ENCODE measurements at regions not wholly inside any gene's neighbourhood (a gene's known extent, or its start where the extent isn't known, plus 50 kb on each side); places are given as distances from the start of the nearest gene placed in this dataset.
A peak's percentile ranks its signal among the peaks of the same experiment; 100 is the strongest.
"Not testable (repeated sequence)": the region's sequence is repeated elsewhere in the genome, so short reads cannot be mapped to it uniquely, and the experiment has no call there.

DNA sequence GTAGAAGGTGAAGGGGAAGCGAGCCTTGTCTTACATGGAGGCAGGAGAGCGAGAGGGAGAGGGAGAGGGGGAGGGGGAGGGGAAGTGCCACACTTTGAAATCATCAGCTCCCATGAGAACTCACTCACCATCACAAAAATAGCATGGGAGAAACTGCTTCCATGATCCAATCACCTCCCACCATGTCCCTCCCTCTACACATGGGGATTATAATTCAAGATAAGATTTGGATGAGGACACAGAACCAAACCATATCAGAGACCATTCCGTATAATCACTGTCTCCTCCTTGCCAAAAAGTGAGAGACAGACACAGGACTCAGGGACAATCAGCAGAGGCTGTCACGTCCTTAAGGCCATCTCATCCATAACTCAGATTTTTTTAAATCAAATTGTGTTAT, 187.7 kb upstream of the TAS2R1 start:
- no peaks in the 10 kb centered on the region for H3K4me1 ChIP-seq (ENCODE audit: low read depth)
- no peaks in the 10 kb centered on the region for H3K9me3 ChIP-seq (ENCODE audit: low read depth)
- DNase-seq (ENCODE audit: low read depth in 1 of 2, low spot score in 1 of 2): no peak
- H3K27me3 ChIP-seq: no peaks in the 10 kb centered on the region
- H3K36me3 ChIP-seq: no peaks in the 10 kb centered on the region
- TF ChIP-seq, protein P1, sequence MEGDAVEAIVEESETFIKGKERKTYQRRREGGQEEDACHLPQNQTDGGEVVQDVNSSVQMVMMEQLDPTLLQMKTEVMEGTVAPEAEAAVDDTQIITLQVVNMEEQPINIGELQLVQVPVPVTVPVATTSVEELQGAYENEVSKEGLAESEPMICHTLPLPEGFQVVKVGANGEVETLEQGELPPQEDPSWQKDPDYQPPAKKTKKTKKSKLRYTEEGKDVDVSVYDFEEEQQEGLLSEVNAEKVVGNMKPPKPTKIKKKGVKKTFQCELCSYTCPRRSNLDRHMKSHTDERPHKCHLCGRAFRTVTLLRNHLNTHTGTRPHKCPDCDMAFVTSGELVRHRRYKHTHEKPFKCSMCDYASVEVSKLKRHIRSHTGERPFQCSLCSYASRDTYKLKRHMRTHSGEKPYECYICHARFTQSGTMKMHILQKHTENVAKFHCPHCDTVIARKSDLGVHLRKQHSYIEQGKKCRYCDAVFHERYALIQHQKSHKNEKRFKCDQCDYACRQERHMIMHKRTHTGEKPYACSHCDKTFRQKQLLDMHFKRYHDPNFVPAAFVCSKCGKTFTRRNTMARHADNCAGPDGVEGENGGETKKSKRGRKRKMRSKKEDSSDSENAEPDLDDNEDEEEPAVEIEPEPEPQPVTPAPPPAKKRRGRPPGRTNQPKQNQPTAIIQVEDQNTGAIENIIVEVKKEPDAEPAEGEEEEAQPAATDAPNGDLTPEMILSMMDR (IDR thresholded peaks at IDR 0.05; ENCODE audit: low read depth, low read length): no peak
- no peak overlapping the region for H3K4me3 ChIP-seq
- no peak overlapping the region for H3K27ac ChIP-seq

DNA sequence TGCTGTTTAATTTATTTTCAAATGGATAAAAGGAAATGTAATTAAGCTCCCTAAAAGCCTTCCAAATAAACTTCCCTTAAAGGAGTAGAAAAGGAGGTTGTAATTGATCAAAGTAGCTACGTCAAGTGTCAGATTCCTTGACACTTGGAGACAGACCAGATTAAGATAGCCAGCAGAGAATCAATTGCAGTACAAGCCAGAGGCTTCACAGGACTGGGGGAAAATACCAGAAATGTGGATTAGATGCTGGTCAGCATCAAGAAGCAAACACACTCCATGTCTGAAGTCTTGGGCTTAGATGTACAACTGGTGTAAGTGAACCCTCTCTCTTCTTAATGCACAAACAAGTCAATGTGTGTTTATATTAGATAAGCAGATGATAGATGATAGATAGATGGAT, 184.9 kb upstream of the TAS2R1 start:
- Histone ChIP-seq H3K36me3 (no peaks in the 10 kb centered on the region), H3K4me3 (no peak overlapping the region), H3K27me3 (no peaks in the 10 kb centered on the region), H3K9me3 (ENCODE audit: low read depth) (no peaks in the 10 kb centered on the region), H3K4me1 (ENCODE audit: low read depth) (no peaks in the 10 kb centered on the region), H3K27ac (no peak overlapping the region)
- no peak for DNase-seq (ENCODE audit: low read depth in 1 of 2, low spot score in 1 of 2)
- TF ChIP-seq, protein P1 (IDR thresholded peaks at IDR 0.05; ENCODE audit: low read depth, low read length): no peak

DNA sequence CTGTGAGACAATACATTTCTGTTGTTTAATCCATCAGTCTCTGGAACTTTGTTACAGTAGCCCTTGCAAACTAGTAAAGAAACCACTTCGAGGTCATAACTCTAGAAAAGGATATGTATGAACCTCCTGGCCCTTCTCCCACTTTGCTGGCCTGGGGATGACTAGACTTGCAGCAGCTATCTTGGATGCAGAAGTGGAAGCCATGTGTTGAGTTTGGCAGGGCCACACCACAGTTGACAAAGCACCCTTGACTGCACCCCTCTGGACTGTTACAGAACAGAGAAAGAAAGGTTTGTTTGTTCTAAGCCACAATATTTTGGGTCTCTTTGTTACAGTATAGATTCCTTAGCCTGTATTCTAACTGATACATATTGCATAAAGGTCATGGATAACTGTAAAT, 183.2 kb upstream of the TAS2R1 start:
- Histone ChIP-seq H3K36me3 (no peaks in the 10 kb centered on the region), H3K27ac (no peak overlapping the region), H3K27me3 (no peaks in the 10 kb centered on the region), H3K9me3 (ENCODE audit: low read depth) (no peaks in the 10 kb centered on the region), H3K4me1 (ENCODE audit: low read depth) (no peaks in the 10 kb centered on the region), H3K4me3 (no peak overlapping the region)
- TF ChIP-seq, protein P1 (IDR thresholded peaks at IDR 0.05; ENCODE audit: low read depth, low read length): no peak
- DNase-seq (ENCODE audit: low read depth in 1 of 2, low spot score in 1 of 2): no peak

DNA sequence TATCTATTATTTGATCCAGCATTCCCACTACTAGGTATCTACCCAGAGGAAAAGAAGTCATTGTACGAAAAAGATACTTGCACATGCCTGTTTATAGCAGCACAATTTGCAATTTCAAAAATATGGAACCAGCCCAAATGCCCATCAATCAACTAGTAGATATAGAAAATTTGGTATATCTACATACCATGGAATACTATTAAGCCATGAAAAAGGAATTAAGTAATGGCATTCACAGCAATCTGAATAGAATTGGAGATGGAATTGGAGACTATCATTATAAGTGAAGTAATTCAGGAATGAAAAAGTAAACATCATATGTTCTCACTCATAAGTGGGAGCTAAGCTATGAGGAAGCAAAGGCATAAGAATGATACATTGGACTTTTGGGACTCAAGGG, 177.2 kb upstream of the TAS2R1 start:
- not testable (repeated sequence) for H3K27ac ChIP-seq; H3K4me3 ChIP-seq; H3K9me3 ChIP-seq (ENCODE audit: low read depth); H3K4me1 ChIP-seq (ENCODE audit: low read depth); DNase-seq (ENCODE audit: low read depth in 1 of 2, low spot score in 1 of 2); H3K27me3 ChIP-seq; H3K36me3 ChIP-seq

DNA sequence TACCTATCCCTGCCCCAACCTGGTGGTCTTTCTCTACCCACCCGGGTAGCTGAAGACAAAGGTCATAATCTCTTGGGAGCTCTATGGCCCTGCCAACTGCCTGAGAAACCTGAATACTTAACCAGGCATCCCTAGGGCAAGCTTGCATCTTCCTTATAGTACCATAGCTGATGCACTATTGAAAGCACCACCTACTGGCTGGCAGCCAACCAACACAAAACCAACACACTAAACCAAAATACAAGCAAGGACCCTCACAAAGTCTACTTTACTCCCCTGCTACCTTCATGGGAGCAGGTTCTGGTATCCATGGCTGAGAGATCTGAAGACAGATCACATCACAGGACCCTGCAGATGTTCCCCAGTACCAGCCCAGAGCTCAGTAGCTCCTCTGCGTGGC, 171.8 kb upstream of the TAS2R1 start:
- H3K36me3 ChIP-seq: no peaks in the 10 kb centered on the region
- no peak for DNase-seq (ENCODE audit: low read depth in 1 of 2, low spot score in 1 of 2)
- TF ChIP-seq, protein P1 (IDR thresholded peaks at IDR 0.05; ENCODE audit: low read depth, low read length): no peak
- no peaks in the 10 kb centered on the region for H3K27me3 ChIP-seq
- no peaks in the 10 kb centered on the region for H3K4me1 ChIP-seq (ENCODE audit: low read depth)
- no peaks in the 10 kb centered on the region for H3K9me3 ChIP-seq (ENCODE audit: low read depth)
- H3K4me3 ChIP-seq: no peak overlapping the region
- no peak overlapping the region for H3K27ac ChIP-seq

DNA sequence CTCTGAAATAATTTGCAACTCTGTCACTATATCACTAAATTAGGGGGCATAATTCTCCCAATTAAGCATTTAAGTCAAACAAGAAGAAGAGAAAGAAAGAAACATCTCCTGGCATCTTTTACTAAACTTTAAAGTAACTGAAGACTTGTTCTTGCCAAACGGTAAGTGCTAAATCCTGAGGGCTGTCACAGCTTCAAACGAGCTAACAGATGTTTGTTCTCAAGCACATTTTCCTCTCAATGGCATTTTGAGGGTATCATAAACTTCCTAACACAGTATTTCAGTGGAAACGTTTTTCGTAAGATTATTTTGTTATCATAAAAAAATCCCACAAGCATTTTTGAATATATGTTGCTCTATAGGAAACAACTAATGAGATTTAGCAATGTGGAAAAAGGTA, 169.5 kb upstream of the TAS2R1 start:
- Histone ChIP-seq H3K27ac (no peak overlapping the region), H3K4me1 (ENCODE audit: low read depth) (no peaks in the 10 kb centered on the region), H3K9me3 (ENCODE audit: low read depth) (no peaks in the 10 kb centered on the region), H3K36me3 (no peaks in the 10 kb centered on the region), H3K4me3 (no peak overlapping the region), H3K27me3 (no peaks in the 10 kb centered on the region)
- DNase-seq (ENCODE audit: low read depth in 1 of 2, low spot score in 1 of 2): peak in 1 of 2 donors; percentile 35
- TF ChIP-seq, protein P1 (IDR thresholded peaks at IDR 0.05; ENCODE audit: low read depth, low read length): no peak

Data from cardiac muscle cell (in vitro differentiated cells and primary cell).